GM12864 (cell line): ENCODE measurements at regions not wholly inside any gene's neighbourhood (a gene's known extent, or its start where the extent isn't known, plus 50 kb on each side); places are given as distances from the start of the nearest gene placed in this dataset.

Experiments used
- DNase-seq: peaks from one replicate; pipeline ENCODE4 v3.0.0-alpha.2; 2011; ENCODE audit warnings: low read depth
- H3K4me3 ChIP-seq: 2 replicates; pipeline ENCODE4 v1.5.1; 2011; ENCODE audit warnings: mild to moderate bottlenecking, low read depth, low read length, control low read depth
- TF ChIP-seq, protein P1 (sequence below): IDR thresholded peaks from 2 replicates; pipeline ENCODE4 v1.5.1; 2011; ENCODE audit warnings: low read depth, mild to moderate bottlenecking, moderate library complexity, low read length, control low read depth, inconsistent platforms; ENCODE audit errors: missing control alignments

DNA sequence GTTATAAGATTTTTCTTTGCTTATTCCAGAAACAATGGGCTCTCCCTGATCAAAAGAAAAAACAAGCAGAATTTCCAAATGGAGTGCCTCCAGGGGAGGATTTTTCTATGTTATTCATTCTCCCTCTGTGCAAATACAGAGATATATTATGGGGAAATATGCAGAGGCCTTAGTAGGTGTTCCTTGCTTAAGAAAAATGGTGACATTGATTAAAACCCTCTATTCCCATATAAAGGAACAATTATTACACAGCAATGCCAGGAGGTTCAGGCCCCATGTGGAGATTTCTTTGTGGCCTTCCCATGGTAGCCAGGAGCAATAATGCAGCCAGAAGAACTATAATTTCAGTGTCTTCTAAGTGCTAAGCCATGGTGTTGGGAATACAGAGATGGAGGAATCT lies 255.9 kb upstream of the CXCR4 start:
- no peak for DNase-seq
- TF ChIP-seq, protein P1, sequence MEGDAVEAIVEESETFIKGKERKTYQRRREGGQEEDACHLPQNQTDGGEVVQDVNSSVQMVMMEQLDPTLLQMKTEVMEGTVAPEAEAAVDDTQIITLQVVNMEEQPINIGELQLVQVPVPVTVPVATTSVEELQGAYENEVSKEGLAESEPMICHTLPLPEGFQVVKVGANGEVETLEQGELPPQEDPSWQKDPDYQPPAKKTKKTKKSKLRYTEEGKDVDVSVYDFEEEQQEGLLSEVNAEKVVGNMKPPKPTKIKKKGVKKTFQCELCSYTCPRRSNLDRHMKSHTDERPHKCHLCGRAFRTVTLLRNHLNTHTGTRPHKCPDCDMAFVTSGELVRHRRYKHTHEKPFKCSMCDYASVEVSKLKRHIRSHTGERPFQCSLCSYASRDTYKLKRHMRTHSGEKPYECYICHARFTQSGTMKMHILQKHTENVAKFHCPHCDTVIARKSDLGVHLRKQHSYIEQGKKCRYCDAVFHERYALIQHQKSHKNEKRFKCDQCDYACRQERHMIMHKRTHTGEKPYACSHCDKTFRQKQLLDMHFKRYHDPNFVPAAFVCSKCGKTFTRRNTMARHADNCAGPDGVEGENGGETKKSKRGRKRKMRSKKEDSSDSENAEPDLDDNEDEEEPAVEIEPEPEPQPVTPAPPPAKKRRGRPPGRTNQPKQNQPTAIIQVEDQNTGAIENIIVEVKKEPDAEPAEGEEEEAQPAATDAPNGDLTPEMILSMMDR = no peak
- H3K4me3 ChIP-seq = no peak overlapping the region

DNA sequence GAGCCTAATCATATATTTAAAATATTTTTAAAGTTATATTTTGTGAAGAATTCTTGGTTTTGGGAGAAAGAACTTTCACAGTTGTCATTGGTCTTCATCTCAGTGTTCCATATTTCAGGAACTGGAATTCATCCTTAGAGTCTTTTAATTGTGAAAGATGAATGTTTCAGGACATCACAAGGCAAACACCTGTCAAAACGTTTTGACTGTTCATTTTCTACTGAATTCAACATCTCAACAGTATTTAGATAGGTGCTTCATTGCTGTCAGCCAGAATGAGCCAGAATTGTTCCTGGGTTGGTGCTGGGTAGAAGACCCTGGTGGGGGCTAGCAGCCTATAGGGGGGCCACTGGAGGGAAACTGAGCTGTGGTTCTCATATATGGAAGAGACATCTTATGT lies 255.1 kb upstream of the CXCR4 start:
- TF ChIP-seq, protein P1 = no peak
- H3K4me3 ChIP-seq = no peak overlapping the region
- no peak for DNase-seq

DNA sequence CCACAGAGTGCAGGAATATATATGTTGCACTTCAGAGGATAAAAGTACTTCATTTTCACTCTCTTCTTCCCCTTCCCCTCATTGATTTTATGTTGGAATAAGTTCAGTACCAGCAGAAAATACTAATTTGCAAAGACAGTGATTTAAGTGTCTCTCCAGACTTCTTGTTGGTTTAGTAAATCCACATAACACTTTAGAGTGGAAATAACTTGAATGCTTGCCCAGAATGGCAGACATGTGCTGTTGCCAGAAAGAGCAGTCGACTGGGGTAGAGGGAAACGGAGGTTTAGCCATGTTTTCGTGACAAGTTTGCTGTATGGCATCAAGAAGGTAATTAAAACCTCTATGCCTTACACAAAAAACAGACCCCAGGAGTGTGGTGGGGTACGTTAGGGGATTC lies 246.0 kb upstream of the CXCR4 start:
- DNase-seq = no peak
- no peak overlapping the region for H3K4me3 ChIP-seq
- TF ChIP-seq, protein P1 = no peak

DNA sequence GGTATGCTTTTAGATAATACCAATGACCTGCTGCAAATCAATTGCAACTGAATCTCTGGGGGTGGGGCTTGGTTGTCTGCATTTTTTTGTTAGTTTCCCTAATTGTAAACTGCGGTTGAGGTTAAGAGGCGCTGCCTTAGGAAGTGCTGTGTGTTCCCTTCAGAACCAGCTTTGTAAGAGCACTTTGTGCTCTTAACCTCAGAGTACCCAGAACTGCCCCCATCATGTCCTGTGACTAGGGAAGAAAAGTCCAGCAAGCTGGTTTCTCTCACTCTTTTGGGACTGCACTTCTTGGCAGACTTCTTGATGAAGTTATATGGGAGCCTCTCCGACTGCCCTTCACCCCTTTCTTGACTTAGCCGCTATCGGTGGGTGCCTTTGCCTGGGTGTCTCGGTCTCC lies 245.5 kb upstream of the CXCR4 start:
- H3K4me3 ChIP-seq = no peak overlapping the region
- TF ChIP-seq, protein P1 = no peak
- DNase-seq = no peak

- TF ChIP-seq, protein P1 = no peak
- peak; percentile 66 for DNase-seq
- no peak overlapping the region for H3K4me3 ChIP-seq
Measured at GRCh38 chr2:136362676-136363390, 244.9 kb upstream of the CXCR4 start.

- no peak for DNase-seq
- H3K4me3 ChIP-seq = no peak overlapping the region
- TF ChIP-seq, protein P1 = no peak
Measured at GRCh38 chr2:136361521-136361920, 243.6 kb upstream of the CXCR4 start.

- TF ChIP-seq, protein P1 = no peak
- H3K4me3 ChIP-seq = no peak overlapping the region
Measured at GRCh38 chr2:136360790-136361189, 242.8 kb upstream of the CXCR4 start.

More at GRCh38 chr2:136360790-136361189, 242.8 kb upstream of the CXCR4 start:
- no peak for DNase-seq
